ENCODE measurements at regions not wholly inside any gene's neighbourhood (a gene's known extent, or its start where the extent isn't known, plus 50 kb on each side); places are given as distances from the start of the nearest gene placed in this dataset.

DNA sequence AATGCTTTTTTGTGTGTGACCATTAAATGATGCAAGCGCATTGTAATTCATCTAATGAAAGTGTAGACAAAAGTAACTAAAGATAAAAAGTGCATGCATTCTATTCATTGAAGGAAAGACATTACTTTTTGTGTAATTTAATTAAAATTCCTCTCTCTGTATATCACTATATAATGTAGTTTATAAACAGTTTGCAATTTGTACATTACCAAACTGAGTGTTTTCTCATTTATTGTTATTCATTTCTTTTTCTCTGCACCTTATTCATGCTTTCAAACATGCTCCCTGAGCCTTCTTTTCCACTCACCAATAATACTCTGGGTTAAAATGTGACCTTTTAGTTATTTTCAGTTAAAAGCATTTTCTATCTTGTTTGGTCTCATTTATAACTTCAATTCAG, 713.7 kb upstream of the AADAT start (continued):
- TF ChIP-seq, protein P1, sequence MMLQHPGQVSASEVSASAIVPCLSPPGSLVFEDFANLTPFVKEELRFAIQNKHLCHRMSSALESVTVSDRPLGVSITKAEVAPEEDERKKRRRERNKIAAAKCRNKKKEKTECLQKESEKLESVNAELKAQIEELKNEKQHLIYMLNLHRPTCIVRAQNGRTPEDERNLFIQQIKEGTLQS (IDR thresholded peaks at IDR 0.05; ENCODE audit: insufficient read depth, low read depth, low read length): no peak
